DND-41 (cell line): ENCODE measurements at regions not wholly inside any gene's neighbourhood (a gene's known extent, or its start where the extent isn't known, plus 50 kb on each side); places are given as distances from the start of the nearest gene placed in this dataset.

Experiments
- ATAC-seq: fragments of 200-7000 bp; cut with Tn5 transposase; 3 replicates; pipeline ENCODE4 v1.9.1; 2021; ENCODE audit warnings: low read depth; ENCODE audit not compliant: insufficient read depth
- DNase-seq: peaks from one replicate; pipeline ENCODE4 v3.0.0-alpha.2; 2020
- H2AFZ ChIP-seq: 2 replicates; pipeline ENCODE4 v1.6.0; 2012; ENCODE audit warnings: low read depth, low read length
- H3K27ac ChIP-seq: 2 replicates; pipeline ENCODE4 v1.5.1; 2012; ENCODE audit warnings: low read length, inconsistent platforms
- H3K27me3 ChIP-seq: fragments of 200-600 bp; sonication (generic); 2 replicates; pipeline ENCODE4 v1.6.0; 2012; ENCODE audit warnings: low read length, mild to moderate bottlenecking, inconsistent platforms; ENCODE audit not compliant: insufficient read depth, poor library complexity
- H3K36me3 ChIP-seq: 2 replicates; pipeline ENCODE4 v1.5.1; 2012; ENCODE audit warnings: low read length, inconsistent platforms; ENCODE audit not compliant: insufficient read depth
- H3K4me1 ChIP-seq: 2 replicates; pipeline ENCODE4 v1.5.1; 2012; ENCODE audit warnings: mild to moderate bottlenecking, low read length; ENCODE audit not compliant: insufficient read depth
- H3K4me2 ChIP-seq: 2 replicates; pipeline ENCODE4 v1.6.0; 2012; ENCODE audit warnings: mild to moderate bottlenecking, moderate library complexity, low read length, inconsistent platforms; ENCODE audit not compliant: insufficient read depth
- H3K4me3 ChIP-seq, 2 experiments: fragments of 200-600 bp in 1 of 2; shearing (Covaris generic) in 1 of 2; 2 replicates each; pipeline ENCODE4 v1.5.1; 2012 to 2016; ENCODE audit warnings: inconsistent platforms in 2 of 2, low read length in 2 of 2, mild to moderate bottlenecking in 2 of 2, low read depth in 1 of 2, moderate library complexity in 1 of 2
- H3K79me2 ChIP-seq: 2 replicates; pipeline ENCODE4 v1.6.0; 2012; ENCODE audit warnings: low read length, inconsistent platforms; ENCODE audit not compliant: insufficient read depth
- H3K9ac ChIP-seq: 2 replicates; pipeline ENCODE4 v1.6.0; 2012; ENCODE audit warnings: low read depth, mild to moderate bottlenecking, inconsistent platforms, low read length, moderate library complexity
- H3K9me3 ChIP-seq: 2 replicates; pipeline ENCODE4 v1.5.1; 2012; ENCODE audit warnings: low read length, moderate library complexity, mild to moderate bottlenecking, inconsistent platforms; ENCODE audit not compliant: insufficient read depth, severe bottlenecking
- H4K20me1 ChIP-seq: 2 replicates; pipeline ENCODE4 v1.6.0; 2012; ENCODE audit warnings: low read length; ENCODE audit not compliant: insufficient read depth
- CTCF ChIP-seq: IDR thresholded peaks from 2 replicates; pipeline ENCODE4 v1.5.1; 2012; ENCODE audit warnings: borderline replicate concordance, low read length, moderate library complexity, mild to moderate bottlenecking; ENCODE audit not compliant: poor library complexity, severe bottlenecking; ENCODE audit errors: extremely low read depth
- EZH2 ChIP-seq: IDR thresholded peaks from 3 replicates; pipeline ENCODE4 v1.6.1; 2012; ENCODE audit warnings: borderline replicate concordance, low read depth, mild to moderate bottlenecking, moderate library complexity, low read length, inconsistent platforms; ENCODE audit not compliant: severe bottlenecking

DNA sequence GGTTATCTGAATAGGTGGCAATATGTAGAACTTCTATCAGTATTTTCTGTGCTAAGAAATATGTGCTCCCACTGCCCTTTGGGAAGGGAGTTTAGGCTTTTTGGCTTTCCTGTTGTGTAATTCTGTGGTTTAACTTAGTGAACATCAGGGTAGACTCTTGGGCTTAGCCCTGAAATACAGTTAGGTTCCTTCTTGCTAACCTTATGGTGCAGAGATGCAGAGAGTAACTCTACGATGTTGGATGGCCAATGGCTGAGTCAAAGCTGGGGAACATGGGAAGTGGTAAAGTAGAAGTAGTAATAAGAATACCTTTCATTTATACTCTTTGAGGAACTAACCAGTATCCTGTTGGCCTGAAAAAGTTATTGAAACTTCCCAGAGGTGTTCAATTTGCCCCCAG lies 80.8 kb upstream of the IL12A start:
- no peaks in the 10 kb centered on the region for H3K36me3 ChIP-seq
- no peak overlapping the region for H3K4me3 ChIP-seq
- H3K27me3 ChIP-seq: no peaks in the 10 kb centered on the region
- no peaks in the 10 kb centered on the region for H3K4me1 ChIP-seq
- no peak for TF ChIP-seq CTCF
- no peak for ATAC-seq
- no peaks in the 10 kb centered on the region for H3K9me3 ChIP-seq
- no peak for DNase-seq
- H3K9ac ChIP-seq: no peak overlapping the region
- H3K27ac ChIP-seq: no peak overlapping the region
- no peak overlapping the region for H2AFZ ChIP-seq
- H3K79me2 ChIP-seq: no peaks in the 10 kb centered on the region
- no peak overlapping the region for H3K4me2 ChIP-seq
- H4K20me1 ChIP-seq: no peaks in the 10 kb centered on the region

DNA sequence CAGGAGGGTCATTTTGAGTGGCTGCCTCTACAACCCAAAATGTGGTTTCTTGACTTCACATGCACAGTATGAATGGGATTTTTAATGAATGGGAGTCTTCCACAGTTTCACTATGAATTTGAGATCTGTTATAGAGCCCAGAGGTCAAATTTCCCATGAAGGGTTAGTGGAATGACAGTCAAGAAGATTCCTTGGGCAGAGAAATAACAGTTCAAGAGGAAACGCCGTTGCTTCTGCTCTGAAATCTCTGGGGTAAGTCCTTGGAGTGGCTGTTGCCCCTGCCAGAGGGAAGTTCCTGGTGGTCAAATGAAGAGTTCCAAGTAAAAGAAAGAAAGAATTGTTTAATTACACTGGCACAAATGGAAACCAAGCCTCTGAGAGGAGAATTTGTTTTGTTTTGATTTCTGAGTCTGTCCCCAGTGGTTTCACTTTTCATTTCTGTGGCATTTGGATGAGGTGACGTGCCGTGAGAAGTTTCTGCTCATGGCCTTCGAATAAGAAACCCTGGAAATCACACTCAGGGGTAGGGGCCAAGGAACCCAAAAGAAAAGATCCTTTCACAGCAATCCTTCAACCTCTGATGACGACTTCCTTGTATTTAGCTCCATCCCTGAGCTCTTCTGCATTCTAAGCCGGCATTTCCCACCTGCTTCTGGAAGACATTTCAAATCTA lies 77.5 kb upstream of the IL12A start:
- Histone ChIP-seq H3K9ac (no peak overlapping the region), H3K27ac (no peak overlapping the region), H2AFZ (no peak overlapping the region; the same call in 1 of the 2 replicates), H4K20me1 (no peaks in the 10 kb centered on the region), H3K27me3 (no peaks in the 10 kb centered on the region), H3K4me3 (no peak overlapping the region), H3K4me1 (no peaks in the 10 kb centered on the region), H3K4me2 (no peak overlapping the region), H3K79me2 (no peaks in the 10 kb centered on the region), H3K36me3 (no peaks in the 10 kb centered on the region), H3K9me3 (no peaks in the 10 kb centered on the region)
- no peak for TF ChIP-seq CTCF
- TF ChIP-seq EZH2: no peak
- peak; percentile 58 for ATAC-seq
- DNase-seq: no peak

GRCh38 chr3:159911664-159912037 lies 77.0 kb upstream of the IL12A start:
- H3K4me1 ChIP-seq: no peaks in the 10 kb centered on the region
- no peaks in the 10 kb centered on the region for H4K20me1 ChIP-seq
- no peak for DNase-seq
- no peaks in the 10 kb centered on the region for H3K36me3 ChIP-seq
- no peak overlapping the region for H3K4me2 ChIP-seq
- no peaks in the 10 kb centered on the region for H3K27me3 ChIP-seq
- no peak overlapping the region for H3K27ac ChIP-seq
- H2AFZ ChIP-seq: no peak overlapping the region
- no peak overlapping the region for H3K4me3 ChIP-seq
- no peak for ATAC-seq
- no peak overlapping the region for H3K9ac ChIP-seq
- no peaks in the 10 kb centered on the region for H3K9me3 ChIP-seq
- H3K79me2 ChIP-seq: no peaks in the 10 kb centered on the region
- TF ChIP-seq CTCF (no peak), EZH2 (no peak)
